ENCODE measurements at regions not wholly inside any gene's neighbourhood (a gene's known extent, or its start where the extent isn't known, plus 50 kb on each side); places are given as distances from the start of the nearest gene placed in this dataset.

- H2AFZ ChIP-seq (ENCODE audit: low read length), result no peak overlapping the region
- no peaks in the 10 kb centered on the region for H3K9me2 ChIP-seq (ENCODE audit: insufficient read depth, low read length)
- intact Hi-C loops (cut with micrococcal nuclease; ENCODE audit: unreplicated experiment), result no loop called here
- DNase-seq (ENCODE audit: low spot score), result no peak
- no peaks in the 10 kb centered on the region for H3K9me3 ChIP-seq (ENCODE audit: low read length)
- no peak overlapping the region for H3K4me2 ChIP-seq (ENCODE audit: low read length)
- no peaks in the 10 kb centered on the region for H3K79me2 ChIP-seq (ENCODE audit: insufficient read depth, low read depth, low read length)
- H3K4me3 ChIP-seq (ENCODE audit: low read depth, low read length, poor library complexity, severe bottlenecking), result no peak overlapping the region
- ChIA-PET CTCF (ENCODE audit: unreplicated experiment) (no interaction called here), POLR2A (no interaction called here)
- no peak overlapping the region for H3K27ac ChIP-seq (ENCODE audit: low read depth, low read length, poor library complexity, severe bottlenecking)
- no TSS peak for BruUV-seq (replicated peaks)
- H3K4me1 ChIP-seq (ENCODE audit: insufficient read depth, low read length, poor library complexity, severe bottlenecking), result no peaks in the 10 kb centered on the region
- no peaks in the 10 kb centered on the region for H4K20me1 ChIP-seq (ENCODE audit: insufficient read depth, low read length)
- no peaks in the 10 kb centered on the region for H3K36me3 ChIP-seq (ENCODE audit: insufficient read depth, low read length)
- TF ChIP-seq EZH2phosphoT487 (IDR thresholded peaks at IDR 0.05; ENCODE audit: borderline replicate concordance, low read depth, low read length), result no peak
- no peak for TF ChIP-seq CTCF (conservative IDR thresholded peaks at IDR 0.05; ENCODE audit: low read length)
Observed at GRCh38 chr10:2981361-2981801, 86.0 kb upstream of the PFKP start.

- H3K9me3 ChIP-seq (ENCODE audit: low read length), result no peaks in the 10 kb centered on the region
- no TSS peak for BruUV-seq (replicated peaks)
- no peaks in the 10 kb centered on the region for H3K79me2 ChIP-seq (ENCODE audit: insufficient read depth, low read depth, low read length)
- H3K4me3 ChIP-seq (ENCODE audit: low read depth, low read length, poor library complexity, severe bottlenecking), result no peak overlapping the region
- no peak overlapping the region for H3K4me2 ChIP-seq (ENCODE audit: low read length)
- H3K36me3 ChIP-seq (ENCODE audit: insufficient read depth, low read length), result no peaks in the 10 kb centered on the region
- no peaks in the 10 kb centered on the region for H3K9me2 ChIP-seq (ENCODE audit: insufficient read depth, low read length)
- TF ChIP-seq EZH2phosphoT487 (IDR thresholded peaks at IDR 0.05; ENCODE audit: borderline replicate concordance, low read depth, low read length), result no peak
- TF ChIP-seq CTCF (conservative IDR thresholded peaks at IDR 0.05; ENCODE audit: low read length), result no peak
- CTCF ChIA-PET (ENCODE audit: unreplicated experiment), result no interaction called here
- H3K27ac ChIP-seq (ENCODE audit: low read depth, low read length, poor library complexity, severe bottlenecking), result no peak overlapping the region
- POLR2A ChIA-PET, result no interaction called here
- intact Hi-C loops (cut with micrococcal nuclease; ENCODE audit: unreplicated experiment), result no loop called here
- H4K20me1 ChIP-seq (ENCODE audit: insufficient read depth, low read length), result no peaks in the 10 kb centered on the region
- no peak for DNase-seq (ENCODE audit: low spot score)
- H3K4me1 ChIP-seq (ENCODE audit: insufficient read depth, low read length, poor library complexity, severe bottlenecking), result no peaks in the 10 kb centered on the region
- H2AFZ ChIP-seq (ENCODE audit: low read length), result no peak overlapping the region
Observed at GRCh38 chr10:2980791-2981360, 86.5 kb upstream of the PFKP start.

GRCh38 chr10:2980116-2980515 is 87.2 kb upstream of the PFKP start:
- BruUV-seq (replicated peaks), result no TSS peak
- Histone ChIP-seq H3K36me3 (ENCODE audit: insufficient read depth, low read length) (no peaks in the 10 kb centered on the region), H2AFZ (ENCODE audit: low read length) (no peak overlapping the region), H3K27ac (ENCODE audit: low read depth, low read length, poor library complexity, severe bottlenecking) (no peak overlapping the region), H4K20me1 (ENCODE audit: insufficient read depth, low read length) (no peaks in the 10 kb centered on the region), H3K79me2 (ENCODE audit: insufficient read depth, low read depth, low read length) (no peaks in the 10 kb centered on the region), H3K9me3 (ENCODE audit: low read length) (no peaks in the 10 kb centered on the region), H3K4me2 (ENCODE audit: low read length) (no peak overlapping the region), H3K4me1 (ENCODE audit: insufficient read depth, low read length, poor library complexity, severe bottlenecking) (no peaks in the 10 kb centered on the region), H3K4me3 (ENCODE audit: low read depth, low read length, poor library complexity, severe bottlenecking) (no peak overlapping the region), H3K9me2 (ENCODE audit: insufficient read depth, low read length) (no peaks in the 10 kb centered on the region)
- ChIA-PET POLR2A (no interaction called here), CTCF (ENCODE audit: unreplicated experiment) (no interaction called here)
- intact Hi-C loops (cut with micrococcal nuclease; ENCODE audit: unreplicated experiment), result no loop called here
- no peak for TF ChIP-seq CTCF (conservative IDR thresholded peaks at IDR 0.05; ENCODE audit: low read length)
- TF ChIP-seq EZH2phosphoT487 (IDR thresholded peaks at IDR 0.05; ENCODE audit: borderline replicate concordance, low read depth, low read length), result no peak
- DNase-seq (ENCODE audit: low spot score), result no peak
